ENCODE measurements at regions not wholly inside any gene's neighbourhood (a gene's known extent, or its start where the extent isn't known, plus 50 kb on each side); places are given as distances from the start of the nearest gene placed in this dataset.
A peak's percentile ranks its signal among the peaks of the same experiment; 100 is the strongest.

- H3K27me3 ChIP-seq (replicated peaks; ENCODE audit: insufficient read depth), result no peaks in the 10 kb centered on the region
- H3K36me3 ChIP-seq, result no peaks in the 10 kb centered on the region
- no peaks in the 10 kb centered on the region for H3K4me1 ChIP-seq (ENCODE audit: control insufficient read depth in 1 of 2, low read depth in 2 of 2)
- no peaks in the 10 kb centered on the region for H3K9me3 ChIP-seq
- H3K27ac ChIP-seq, result no peak overlapping the region
- no peak for ATAC-seq (ENCODE audit: insufficient number of reproducible peaks, low FRiP score, low read depth)
- no peak overlapping the region for H3K4me3 ChIP-seq
- DNase-seq (ENCODE audit: low spot score), result no peak
- TF ChIP-seq, protein P1, sequence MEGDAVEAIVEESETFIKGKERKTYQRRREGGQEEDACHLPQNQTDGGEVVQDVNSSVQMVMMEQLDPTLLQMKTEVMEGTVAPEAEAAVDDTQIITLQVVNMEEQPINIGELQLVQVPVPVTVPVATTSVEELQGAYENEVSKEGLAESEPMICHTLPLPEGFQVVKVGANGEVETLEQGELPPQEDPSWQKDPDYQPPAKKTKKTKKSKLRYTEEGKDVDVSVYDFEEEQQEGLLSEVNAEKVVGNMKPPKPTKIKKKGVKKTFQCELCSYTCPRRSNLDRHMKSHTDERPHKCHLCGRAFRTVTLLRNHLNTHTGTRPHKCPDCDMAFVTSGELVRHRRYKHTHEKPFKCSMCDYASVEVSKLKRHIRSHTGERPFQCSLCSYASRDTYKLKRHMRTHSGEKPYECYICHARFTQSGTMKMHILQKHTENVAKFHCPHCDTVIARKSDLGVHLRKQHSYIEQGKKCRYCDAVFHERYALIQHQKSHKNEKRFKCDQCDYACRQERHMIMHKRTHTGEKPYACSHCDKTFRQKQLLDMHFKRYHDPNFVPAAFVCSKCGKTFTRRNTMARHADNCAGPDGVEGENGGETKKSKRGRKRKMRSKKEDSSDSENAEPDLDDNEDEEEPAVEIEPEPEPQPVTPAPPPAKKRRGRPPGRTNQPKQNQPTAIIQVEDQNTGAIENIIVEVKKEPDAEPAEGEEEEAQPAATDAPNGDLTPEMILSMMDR (IDR thresholded peaks at IDR 0.05), result no peak
These were observed 168.4 kb upstream of the NHS start for GRCh38 chrX:17206584-17206983.

DNA sequence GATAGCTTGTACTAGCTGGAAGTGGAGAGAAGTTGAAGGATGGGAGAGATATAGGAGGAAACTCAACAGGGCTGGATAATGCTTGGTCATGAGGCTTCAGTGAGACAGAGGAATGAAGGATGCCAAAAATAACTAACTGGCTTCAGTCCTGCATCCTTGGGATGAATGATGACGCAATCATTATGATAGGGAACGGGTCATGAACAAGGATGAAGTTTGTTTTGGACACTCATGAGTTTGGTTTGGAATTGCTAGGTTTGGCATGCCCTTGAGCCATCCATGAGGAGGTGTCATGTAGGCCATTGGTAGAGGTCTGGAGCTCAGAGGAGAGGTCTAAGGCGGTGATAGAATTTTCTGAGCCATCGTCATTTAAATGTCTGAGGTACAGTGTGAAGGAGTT lies 160.0 kb upstream of the NHS start:
- ATAC-seq (ENCODE audit: insufficient number of reproducible peaks, low FRiP score, low read depth), result no peak
- no peak overlapping the region for H3K4me3 ChIP-seq
- DNase-seq (ENCODE audit: low spot score), result no peak
- no peaks in the 10 kb centered on the region for H3K9me3 ChIP-seq
- TF ChIP-seq, protein P1 (IDR thresholded peaks at IDR 0.05), result no peak
- no peak overlapping the region for H3K27ac ChIP-seq
- peaks cover 0 to 5% of the 10 kb centered on the region in 2 donors for H3K4me1 ChIP-seq (ENCODE audit: control insufficient read depth in 1 of 2, low read depth in 2 of 2)
- no peaks in the 10 kb centered on the region for H3K36me3 ChIP-seq
- no peaks in the 10 kb centered on the region for H3K27me3 ChIP-seq (replicated peaks; ENCODE audit: insufficient read depth)

GRCh38 chrX:17226736-17227135 lies 148.3 kb upstream of the NHS start:
- H3K36me3 ChIP-seq, result no peaks in the 10 kb centered on the region
- DNase-seq (ENCODE audit: low spot score) (no peak), ATAC-seq (ENCODE audit: insufficient number of reproducible peaks, low FRiP score, low read depth) (no peak)
- TF ChIP-seq, protein P1 (IDR thresholded peaks at IDR 0.05), result no peak
- H3K27ac ChIP-seq, result no peak overlapping the region
- H3K27me3 ChIP-seq (replicated peaks; ENCODE audit: insufficient read depth), result no peaks in the 10 kb centered on the region
- no peaks in the 10 kb centered on the region for H3K4me1 ChIP-seq (ENCODE audit: control insufficient read depth in 1 of 2, low read depth in 2 of 2)
- H3K4me3 ChIP-seq, result no peak overlapping the region
- no peaks in the 10 kb centered on the region for H3K9me3 ChIP-seq

- TF ChIP-seq, protein P1 (IDR thresholded peaks at IDR 0.05), result no peak
- no peaks in the 10 kb centered on the region for H3K27me3 ChIP-seq (replicated peaks; ENCODE audit: insufficient read depth)
- H3K4me1 ChIP-seq (ENCODE audit: control insufficient read depth in 1 of 2, low read depth in 2 of 2), result no peaks in the 10 kb centered on the region
- no peak for DNase-seq (ENCODE audit: low spot score)
- H3K4me3 ChIP-seq, result no peak overlapping the region
- H3K36me3 ChIP-seq, result no peaks in the 10 kb centered on the region
- no peaks in the 10 kb centered on the region for H3K9me3 ChIP-seq
- ATAC-seq (ENCODE audit: insufficient number of reproducible peaks, low FRiP score, low read depth), result no peak
- H3K27ac ChIP-seq, result no peak overlapping the region
These were observed 137.9 kb upstream of the NHS start for GRCh38 chrX:17237146-17237545.

DNA sequence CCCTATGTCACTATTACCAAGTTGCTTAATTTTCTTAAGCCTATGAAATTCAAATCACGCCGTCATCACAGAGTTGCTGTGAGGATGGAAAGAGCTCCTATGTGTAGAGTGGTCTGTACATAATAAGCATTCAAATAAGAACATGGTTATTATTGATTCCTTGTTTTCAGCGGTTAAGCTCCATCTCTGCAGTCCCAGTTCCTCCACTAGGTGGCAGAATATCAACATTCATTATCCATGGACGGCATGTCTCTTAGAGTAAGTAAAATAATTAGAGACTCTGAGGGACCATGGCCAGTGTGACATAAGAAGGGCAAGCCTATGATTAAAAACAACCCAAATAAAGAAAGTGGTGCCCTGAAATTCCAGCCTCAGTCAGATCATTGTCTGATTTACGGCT lies 132.5 kb upstream of the NHS start:
- ATAC-seq (ENCODE audit: insufficient number of reproducible peaks, low FRiP score, low read depth) (no peak), DNase-seq (ENCODE audit: low spot score) (peak; percentile 1)
- TF ChIP-seq, protein P1 (IDR thresholded peaks at IDR 0.05), result peak; percentile 74
- H3K4me3 ChIP-seq, result no peak overlapping the region
- no peaks in the 10 kb centered on the region for H3K36me3 ChIP-seq
- H3K27me3 ChIP-seq (replicated peaks; ENCODE audit: insufficient read depth), result no peaks in the 10 kb centered on the region
- no peak overlapping the region for H3K27ac ChIP-seq
- H3K9me3 ChIP-seq, result no peaks in the 10 kb centered on the region
- H3K4me1 ChIP-seq (ENCODE audit: control insufficient read depth in 1 of 2, low read depth in 2 of 2), result no peaks in the 10 kb centered on the region

Measured in thoracic aorta (tissue), 2 donors.